Activated naive CD4-positive, alpha-beta T cell treated with Interleukin-2 at 50 U/mL for 16 hours (primary cell): ENCODE measurements at regions not wholly inside any gene's neighbourhood (a gene's known extent, or its start where the extent isn't known, plus 50 kb on each side); places are given as distances from the start of the nearest gene placed in this dataset.

Source experiments
- DNase-seq: peaks from one replicate; pipeline ENCODE4 v3.0.0-alpha.2; 2020

- no peak for DNase-seq
Observed at GRCh38 chr9:99722877-99723276, 98.8 kb upstream of the NR4A3 start.

GRCh38 chr9:99724640-99725039 is 97.0 kb upstream of the NR4A3 start:
- DNase-seq = no peak

- DNase-seq = no peak
Observed at GRCh38 chr9:99725852-99726251, 95.8 kb upstream of the NR4A3 start.

GRCh38 chr9:99726758-99727157 is 94.9 kb upstream of the NR4A3 start:
- DNase-seq = no peak

- DNase-seq = no peak
Observed at GRCh38 chr9:99730062-99730461, 91.6 kb upstream of the NR4A3 start.

GRCh38 chr9:99731950-99732349 is 89.7 kb upstream of the NR4A3 start:
- DNase-seq = no peak

- no peak for DNase-seq
Observed at GRCh38 chr9:99732715-99733114, 89.0 kb upstream of the NR4A3 start.

- DNase-seq = no peak
Observed at GRCh38 chr9:99735041-99735440, 86.6 kb upstream of the NR4A3 start.

GRCh38 chr9:99736291-99736690 is 85.4 kb upstream of the NR4A3 start:
- DNase-seq = no peak

GRCh38 chr9:99737649-99738048 is 84.0 kb upstream of the NR4A3 start:
- DNase-seq = no peak

- DNase-seq = no peak
Observed at GRCh38 chr9:99743006-99743405, 78.7 kb upstream of the NR4A3 start.

- no peak for DNase-seq
Observed at GRCh38 chr9:99743455-99743854, 78.2 kb upstream of the NR4A3 start.

- DNase-seq = no peak
Observed at GRCh38 chr9:99744132-99744531, 77.6 kb upstream of the NR4A3 start.

- no peak for DNase-seq
Observed at GRCh38 chr9:99745085-99745484, 76.6 kb upstream of the NR4A3 start.

- no peak for DNase-seq
Observed at GRCh38 chr9:99746406-99746805, 75.3 kb upstream of the NR4A3 start.

GRCh38 chr9:99748266-99748665 is 73.4 kb upstream of the NR4A3 start:
- DNase-seq = no peak

- DNase-seq = no peak
Observed at GRCh38 chr9:99748676-99749075, 73.0 kb upstream of the NR4A3 start.

- DNase-seq = no peak
Observed at GRCh38 chr9:99749641-99750040, 72.0 kb upstream of the NR4A3 start.

- DNase-seq = no peak
Observed at GRCh38 chr9:99750526-99750925, 71.2 kb upstream of the NR4A3 start.

- no peak for DNase-seq
Observed at GRCh38 chr9:99752417-99753109, 69.1 kb upstream of the NR4A3 start.

- DNase-seq = no peak
Observed at GRCh38 chr9:99753436-99753835, 68.2 kb upstream of the NR4A3 start.

GRCh38 chr9:99760421-99760820 is 61.3 kb upstream of the NR4A3 start:
- DNase-seq = no peak

GRCh38 chr9:99762470-99762869 is 59.2 kb upstream of the NR4A3 start:
- DNase-seq = no peak
